ENCODE measurements at regions not wholly inside any gene's neighbourhood (a gene's known extent, or its start where the extent isn't known, plus 50 kb on each side); places are given as distances from the start of the nearest gene placed in this dataset.
"Not testable (repeated sequence)": the region's sequence is repeated elsewhere in the genome, so short reads cannot be mapped to it uniquely, and the experiment has no call there.

DNA sequence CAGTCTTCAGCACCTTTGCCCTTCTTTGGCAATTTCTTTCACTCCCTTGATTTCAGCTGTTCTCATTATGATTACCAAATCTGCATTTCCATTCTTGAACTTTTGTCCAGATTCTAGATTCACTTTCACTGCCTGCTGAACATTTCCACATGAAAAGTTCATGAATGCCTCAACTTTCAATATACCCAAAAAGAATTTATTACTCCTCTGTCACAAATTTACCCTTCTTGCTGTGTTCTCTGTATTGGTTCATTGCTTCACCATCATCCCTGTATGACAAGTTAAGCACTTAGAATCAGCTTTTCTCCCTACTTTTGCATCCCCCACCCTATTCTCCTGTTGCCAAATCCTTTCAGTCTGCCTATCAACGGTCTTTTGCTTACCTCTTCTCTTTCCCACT lies 112.6 kb upstream of the PKN2 start:
- H3K9ac ChIP-seq (ENCODE audit: low read length), result peak overlapping the region; percentile 70
- H3K4me1 ChIP-seq (ENCODE audit: control insufficient read depth, insufficient read depth, low read length), result peaks cover 42% of the 10 kb centered on the region
- DNase-seq (ENCODE audit: low read depth), result no peak

DNA sequence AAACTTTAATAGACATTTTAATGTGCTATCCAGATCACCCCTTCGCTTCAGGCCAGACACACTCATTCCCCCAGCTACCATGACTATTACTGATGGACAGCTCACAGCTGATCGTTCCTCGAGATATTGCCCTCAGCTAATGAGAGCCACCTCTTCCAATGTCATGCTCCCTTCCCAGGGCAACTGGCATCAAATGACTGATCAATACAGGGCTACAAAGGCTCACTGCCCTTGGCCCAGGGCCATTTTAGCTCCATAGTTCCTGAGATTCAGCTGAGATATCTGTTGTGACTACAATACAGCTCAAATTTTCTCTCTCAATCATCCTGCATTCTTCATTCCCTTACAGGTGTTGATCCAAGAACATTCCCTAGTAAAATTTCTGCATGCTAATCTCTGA lies 104.5 kb upstream of the PKN2 start:
- H3K36me3 ChIP-seq (ENCODE audit: control insufficient read depth, insufficient read depth, low read length, severe bottlenecking), result no peaks in the 10 kb centered on the region
- H3K4me1 ChIP-seq (ENCODE audit: control insufficient read depth, insufficient read depth, low read length), result no peaks in the 10 kb centered on the region
- H3K4me3 ChIP-seq (ENCODE audit: low read length), result no peak overlapping the region
- peaks cover 6% of the 10 kb centered on the region for H3K9me3 ChIP-seq (ENCODE audit: control insufficient read depth, low read length)
- no peak overlapping the region for H3K9ac ChIP-seq (ENCODE audit: low read length)
- H3K27me3 ChIP-seq (replicated peaks; ENCODE audit: control insufficient read depth, insufficient read depth, low read length), result no peaks in the 10 kb centered on the region
- no peak for DNase-seq (ENCODE audit: low read depth)

More for the DNA sequence above, 112.6 kb upstream of the PKN2 start:
- Histone ChIP-seq H3K4me3 (ENCODE audit: low read length) (peak overlapping the region; percentile 37), H3K27me3 (replicated peaks; ENCODE audit: control insufficient read depth, insufficient read depth, low read length) (no peaks in the 10 kb centered on the region), H3K36me3 (ENCODE audit: control insufficient read depth, insufficient read depth, low read length, severe bottlenecking) (no peaks in the 10 kb centered on the region), H3K9me3 (ENCODE audit: control insufficient read depth, low read length) (no peaks in the 10 kb centered on the region)

DNA sequence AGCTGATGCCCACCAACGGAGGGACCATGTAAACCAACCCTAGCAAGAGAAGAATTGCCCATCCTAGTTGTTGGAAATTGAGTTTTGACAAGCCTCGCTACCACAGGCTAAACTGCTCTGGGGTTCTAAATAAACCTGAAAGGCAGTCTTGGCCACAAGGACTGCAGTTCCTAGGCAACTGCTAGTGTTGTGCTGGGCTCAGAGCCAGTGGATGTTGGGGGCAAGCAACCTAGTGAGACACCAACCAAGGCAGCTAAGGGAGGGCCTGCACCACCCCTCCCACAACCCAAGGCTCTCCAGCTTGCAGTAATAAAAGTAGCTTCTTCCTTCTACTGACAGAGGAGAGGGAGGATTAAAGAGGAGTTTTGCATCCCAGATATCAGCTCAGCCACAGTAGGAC lies 102.4 kb upstream of the PKN2 start:
- Histone ChIP-seq H3K9me3 (ENCODE audit: control insufficient read depth, low read length) (peaks cover 6% of the 10 kb centered on the region), H3K4me3 (ENCODE audit: low read length) (no peak overlapping the region), H3K4me1 (ENCODE audit: control insufficient read depth, insufficient read depth, low read length) (no peaks in the 10 kb centered on the region), H3K36me3 (ENCODE audit: control insufficient read depth, insufficient read depth, low read length, severe bottlenecking) (no peaks in the 10 kb centered on the region), H3K27me3 (replicated peaks; ENCODE audit: control insufficient read depth, insufficient read depth, low read length) (no peaks in the 10 kb centered on the region), H3K9ac (ENCODE audit: low read length) (no peak overlapping the region)
- no peak for DNase-seq (ENCODE audit: low read depth)

DNA sequence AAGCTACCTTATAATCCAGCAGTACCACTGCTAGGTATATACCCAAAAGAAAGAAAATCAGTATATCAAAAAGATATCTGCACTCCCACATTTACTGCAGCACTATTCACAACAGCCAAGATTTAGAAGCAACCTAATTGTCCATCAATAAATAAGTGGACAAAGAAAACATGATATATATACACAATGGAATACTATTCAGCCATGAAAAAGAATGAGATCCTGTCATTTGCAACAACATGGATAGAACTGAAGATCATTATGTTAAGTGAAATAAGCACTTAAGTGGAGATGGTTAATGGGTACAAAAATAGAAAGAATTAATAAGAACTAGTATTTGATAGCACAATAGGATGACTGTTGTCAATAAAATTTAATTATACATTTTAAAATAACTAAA lies 90.7 kb upstream of the PKN2 start:
- DNase-seq (ENCODE audit: low read depth), result no peak
- H3K9me3 ChIP-seq (ENCODE audit: control insufficient read depth, low read length), result peaks cover 25% of the 10 kb centered on the region

DNA sequence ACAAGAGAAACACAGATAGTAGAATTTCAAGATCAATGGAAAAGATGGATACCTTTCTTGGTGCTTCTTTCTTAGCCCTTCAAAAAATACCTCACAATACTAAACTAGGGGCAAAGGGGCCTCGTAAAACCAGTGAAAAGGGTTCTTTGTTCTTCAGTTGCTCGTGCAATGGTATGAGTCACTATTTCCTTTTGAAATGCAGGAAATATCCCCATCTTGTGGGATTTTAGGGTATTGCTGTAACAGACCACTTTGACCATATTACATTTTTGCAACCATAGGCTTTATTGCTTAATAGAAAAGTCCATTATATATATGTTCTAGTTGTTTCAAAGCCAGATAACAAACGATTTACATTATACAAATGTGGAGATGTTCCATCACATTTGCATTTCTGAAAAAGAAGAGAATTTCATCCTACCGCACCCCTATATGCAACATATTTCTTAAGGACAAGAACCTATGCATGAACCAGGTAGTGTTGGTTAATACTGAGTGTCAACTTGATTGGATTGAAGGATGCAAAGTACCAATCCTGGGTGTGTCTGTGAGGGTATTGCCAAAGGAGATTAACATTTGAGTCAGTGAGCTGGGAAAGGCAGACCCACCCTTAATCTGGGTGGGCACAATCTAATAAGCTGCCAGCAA lies 88.6 kb upstream of the PKN2 start:
- no peaks in the 10 kb centered on the region for H3K4me1 ChIP-seq (ENCODE audit: control insufficient read depth, insufficient read depth, low read length)
- DNase-seq (ENCODE audit: low read depth), result peak; percentile 28

More for the DNA sequence above, 90.7 kb upstream of the PKN2 start:
- Histone ChIP-seq H3K4me3 (ENCODE audit: low read length) (no peak overlapping the region), H3K4me1 (ENCODE audit: control insufficient read depth, insufficient read depth, low read length) (no peaks in the 10 kb centered on the region), H3K36me3 (ENCODE audit: control insufficient read depth, insufficient read depth, low read length, severe bottlenecking) (no peaks in the 10 kb centered on the region), H3K9ac (ENCODE audit: low read length) (no peak overlapping the region), H3K27me3 (replicated peaks; ENCODE audit: control insufficient read depth, insufficient read depth, low read length) (no peaks in the 10 kb centered on the region)

DNA sequence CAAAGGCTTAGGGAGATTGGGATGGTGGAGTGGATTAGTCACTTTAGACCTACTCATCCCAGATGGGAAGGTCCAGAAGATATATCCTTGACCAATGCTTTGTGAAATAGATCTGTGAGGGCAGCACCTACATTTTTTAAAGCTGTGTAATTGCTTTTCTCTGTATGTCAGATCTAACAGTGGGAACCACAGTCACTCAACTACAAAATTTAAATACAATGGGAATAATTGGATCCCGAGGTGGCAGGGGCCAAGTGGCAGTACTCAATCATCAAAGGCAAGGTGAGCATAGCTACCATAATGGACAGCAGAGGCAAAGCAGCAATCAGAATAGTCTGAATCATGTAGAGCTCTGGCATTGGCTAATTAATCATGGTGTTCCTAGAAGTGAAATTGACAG lies 86.1 kb upstream of the PKN2 start:
- not testable (repeated sequence) for H3K36me3 ChIP-seq (ENCODE audit: control insufficient read depth, insufficient read depth, low read length, severe bottlenecking); H3K4me3 ChIP-seq (ENCODE audit: low read length); DNase-seq (ENCODE audit: low read depth); H3K27me3 ChIP-seq (replicated peaks; ENCODE audit: control insufficient read depth, insufficient read depth, low read length); H3K4me1 ChIP-seq (ENCODE audit: control insufficient read depth, insufficient read depth, low read length); H3K9ac ChIP-seq (ENCODE audit: low read length)
- H3K9me3 ChIP-seq (ENCODE audit: control insufficient read depth, low read length), result peaks cover 14% of the 10 kb centered on the region

More for the DNA sequence above, 88.6 kb upstream of the PKN2 start:
- Histone ChIP-seq H3K9me3 (ENCODE audit: control insufficient read depth, low read length) (peaks cover 32% of the 10 kb centered on the region), H3K36me3 (ENCODE audit: control insufficient read depth, insufficient read depth, low read length, severe bottlenecking) (no peaks in the 10 kb centered on the region), H3K27me3 (replicated peaks; ENCODE audit: control insufficient read depth, insufficient read depth, low read length) (no peaks in the 10 kb centered on the region), H3K4me3 (ENCODE audit: low read length) (no peak overlapping the region), H3K9ac (ENCODE audit: low read length) (no peak overlapping the region)

DNA sequence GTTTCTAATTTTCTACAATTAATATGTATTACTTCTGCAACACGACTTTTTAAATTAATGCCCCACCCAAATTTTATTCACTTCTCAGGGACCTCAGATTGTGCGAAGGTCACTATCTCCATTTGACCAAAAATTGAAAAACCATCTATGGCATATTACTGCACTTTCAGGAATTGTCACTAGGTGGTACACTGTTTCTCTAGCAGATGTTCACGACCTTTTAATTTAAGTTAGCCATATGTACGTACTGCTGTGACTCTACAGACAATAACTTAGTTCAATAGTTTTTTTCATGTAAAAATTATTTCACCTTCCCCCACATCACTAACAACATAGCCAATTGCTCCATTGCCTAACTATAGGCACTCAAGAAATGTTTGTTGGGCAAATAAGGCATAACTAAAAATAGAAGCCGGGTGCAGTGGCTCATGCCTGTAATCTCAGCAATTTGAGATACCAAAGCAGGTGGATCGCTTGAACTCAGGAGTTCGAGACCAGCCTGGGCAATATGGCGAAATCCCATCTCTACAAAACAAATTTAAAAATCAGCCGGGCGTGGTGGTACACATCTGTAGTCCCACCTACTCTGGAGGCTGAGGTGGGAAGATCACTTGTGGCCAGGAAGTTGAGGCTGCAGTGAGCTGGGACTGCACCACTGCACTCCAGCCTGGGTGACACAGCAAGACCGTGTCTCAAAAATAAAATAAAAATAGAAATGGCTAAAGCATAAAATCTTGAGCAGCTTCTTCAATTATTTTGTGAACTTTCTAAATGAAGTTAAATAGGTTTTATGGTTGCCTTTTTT lies 75.7 kb upstream of the PKN2 start:
- H3K4me1 ChIP-seq (ENCODE audit: control insufficient read depth, insufficient read depth, low read length), result no peaks in the 10 kb centered on the region
- peak; percentile 54 for DNase-seq (ENCODE audit: low read depth)
- H3K9me3 ChIP-seq (ENCODE audit: control insufficient read depth, low read length), result no peaks in the 10 kb centered on the region
- no peak overlapping the region for H3K9ac ChIP-seq (ENCODE audit: low read length)
- H3K27me3 ChIP-seq (replicated peaks; ENCODE audit: control insufficient read depth, insufficient read depth, low read length), result no peaks in the 10 kb centered on the region
- H3K4me3 ChIP-seq (ENCODE audit: low read length), result no peak overlapping the region
- H3K36me3 ChIP-seq (ENCODE audit: control insufficient read depth, insufficient read depth, low read length, severe bottlenecking), result no peaks in the 10 kb centered on the region

DNA sequence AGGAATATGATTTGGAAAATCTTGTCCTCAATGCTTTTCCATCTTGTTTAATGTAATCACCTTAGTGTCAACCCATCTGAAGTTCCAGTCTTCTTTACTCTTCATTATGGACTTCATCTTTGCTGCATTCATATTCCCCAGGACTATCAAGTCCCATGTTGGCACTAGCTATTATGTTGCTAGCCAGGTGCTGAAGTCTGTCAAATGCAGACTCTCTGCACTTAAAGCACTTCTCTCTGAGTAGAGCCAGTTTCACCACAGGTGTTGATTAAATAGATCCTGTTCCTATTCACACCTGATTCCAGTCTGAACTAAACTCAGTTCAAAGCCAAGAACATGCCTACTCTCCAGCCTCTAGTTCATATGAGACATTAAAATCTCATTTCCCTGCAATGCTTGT lies 75.0 kb upstream of the PKN2 start:
- Histone ChIP-seq H3K9ac (ENCODE audit: low read length) (no peak overlapping the region), H3K27me3 (replicated peaks; ENCODE audit: control insufficient read depth, insufficient read depth, low read length) (no peaks in the 10 kb centered on the region), H3K4me1 (ENCODE audit: control insufficient read depth, insufficient read depth, low read length) (no peaks in the 10 kb centered on the region), H3K9me3 (ENCODE audit: control insufficient read depth, low read length) (no peaks in the 10 kb centered on the region), H3K36me3 (ENCODE audit: control insufficient read depth, insufficient read depth, low read length, severe bottlenecking) (no peaks in the 10 kb centered on the region), H3K4me3 (ENCODE audit: low read length) (no peak overlapping the region)
- no peak for DNase-seq (ENCODE audit: low read depth)

DNA sequence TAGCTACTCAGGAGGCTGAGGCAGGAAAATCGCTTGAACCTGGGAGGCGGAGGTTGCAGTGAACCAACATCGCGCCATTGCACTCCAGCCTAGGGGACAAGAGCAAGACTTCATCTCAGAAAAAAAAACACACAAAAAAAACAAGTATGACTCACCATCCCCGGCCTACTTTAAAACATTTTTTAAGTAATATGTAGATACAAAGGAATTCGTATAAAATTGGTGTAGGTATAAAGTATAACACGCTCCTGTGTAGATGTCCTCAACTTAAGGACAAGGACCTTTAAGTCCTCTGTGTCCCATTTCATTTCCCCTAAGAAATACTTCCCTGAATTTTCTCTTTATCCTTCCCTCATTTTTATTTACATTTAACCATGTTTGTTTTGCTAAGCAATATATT lies 73.4 kb upstream of the PKN2 start:
- H3K9ac ChIP-seq (ENCODE audit: low read length), result no peak overlapping the region
- H3K36me3 ChIP-seq (ENCODE audit: control insufficient read depth, insufficient read depth, low read length, severe bottlenecking), result no peaks in the 10 kb centered on the region
- H3K4me1 ChIP-seq (ENCODE audit: control insufficient read depth, insufficient read depth, low read length), result no peaks in the 10 kb centered on the region
- no peak overlapping the region for H3K4me3 ChIP-seq (ENCODE audit: low read length)
- H3K9me3 ChIP-seq (ENCODE audit: control insufficient read depth, low read length), result no peaks in the 10 kb centered on the region
- no peaks in the 10 kb centered on the region for H3K27me3 ChIP-seq (replicated peaks; ENCODE audit: control insufficient read depth, insufficient read depth, low read length)
- peak; percentile 11 for DNase-seq (ENCODE audit: low read depth)

DNA sequence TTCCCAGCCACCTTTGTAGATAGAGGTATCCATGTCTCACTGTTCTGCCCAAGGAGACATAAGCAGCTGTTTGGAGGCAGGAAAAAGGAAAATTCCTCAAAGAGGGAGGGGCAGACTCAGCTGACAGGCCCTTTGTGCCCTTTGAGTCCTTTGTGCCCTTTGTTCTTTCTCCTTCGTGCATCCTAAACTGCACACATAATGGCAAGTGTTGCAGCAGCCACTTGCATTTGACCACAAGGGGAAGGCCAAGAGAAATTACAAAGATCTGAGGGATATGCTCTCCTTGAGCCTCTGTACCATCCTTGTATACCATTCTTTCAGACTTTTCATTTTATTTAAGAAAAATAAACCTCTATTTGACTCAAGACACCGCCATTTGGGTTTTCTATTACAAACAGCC lies 71.8 kb upstream of the PKN2 start:
- DNase-seq (ENCODE audit: low read depth), result no peak
- Histone ChIP-seq H3K9me3 (ENCODE audit: control insufficient read depth, low read length) (no peaks in the 10 kb centered on the region), H3K4me1 (ENCODE audit: control insufficient read depth, insufficient read depth, low read length) (no peaks in the 10 kb centered on the region), H3K27me3 (replicated peaks; ENCODE audit: control insufficient read depth, insufficient read depth, low read length) (no peaks in the 10 kb centered on the region), H3K4me3 (ENCODE audit: low read length) (no peak overlapping the region), H3K9ac (ENCODE audit: low read length) (no peak overlapping the region), H3K36me3 (ENCODE audit: control insufficient read depth, insufficient read depth, low read length, severe bottlenecking) (no peaks in the 10 kb centered on the region)

DNA sequence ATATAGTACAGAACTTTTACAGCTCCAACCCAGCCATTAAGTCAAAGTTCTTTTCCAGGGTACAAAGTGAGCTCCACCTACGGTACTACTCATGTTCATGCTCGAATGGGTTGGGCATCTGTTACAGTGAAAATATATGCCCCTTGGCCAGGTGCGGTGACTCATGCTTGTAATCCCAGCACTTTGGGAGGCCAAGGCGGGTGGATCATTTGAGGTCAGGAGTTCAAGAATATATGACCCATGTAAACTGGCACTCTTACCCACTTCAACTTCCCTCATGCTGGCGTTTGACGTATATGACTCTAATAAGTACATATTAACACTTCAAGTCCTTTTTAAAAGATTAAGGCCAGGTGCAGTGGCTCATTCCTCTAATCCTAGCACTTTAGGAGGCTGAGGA lies 71.3 kb upstream of the PKN2 start:
- H3K36me3 ChIP-seq (ENCODE audit: control insufficient read depth, insufficient read depth, low read length, severe bottlenecking), result no peaks in the 10 kb centered on the region
- H3K4me1 ChIP-seq (ENCODE audit: control insufficient read depth, insufficient read depth, low read length), result no peaks in the 10 kb centered on the region
- H3K27me3 ChIP-seq (replicated peaks; ENCODE audit: control insufficient read depth, insufficient read depth, low read length), result no peaks in the 10 kb centered on the region
- H3K4me3 ChIP-seq (ENCODE audit: low read length), result no peak overlapping the region
- DNase-seq (ENCODE audit: low read depth), result no peak
- H3K9me3 ChIP-seq (ENCODE audit: control insufficient read depth, low read length), result no peaks in the 10 kb centered on the region
- no peak overlapping the region for H3K9ac ChIP-seq (ENCODE audit: low read length)
